ENCODE measurements at regions not wholly inside any gene's neighbourhood (a gene's known extent, or its start where the extent isn't known, plus 50 kb on each side); places are given as distances from the start of the nearest gene placed in this dataset.

GRCh38 chr3:127097072-127097405 is 95.9 kb upstream of the PRR23E start:
- no peak for TF ChIP-seq CTCF (IDR thresholded peaks at IDR 0.05; ENCODE audit: borderline replicate concordance, extremely low read depth, low read length, poor library complexity, severe bottlenecking)
- TF ChIP-seq EZH2 (IDR thresholded peaks at IDR 0.05; ENCODE audit: borderline replicate concordance, low read depth, low read length, severe bottlenecking) = no peak
